ENCODE measurements at regions not wholly inside any gene's neighbourhood (a gene's known extent, or its start where the extent isn't known, plus 50 kb on each side); places are given as distances from the start of the nearest gene placed in this dataset.

- DNase-seq (ENCODE audit: low spot score) = no peak
Measured at GRCh38 chr9:515665-516064, 301.0 kb downstream of the DOCK8 start.

GRCh38 chr9:517993-518392 lies 303.3 kb downstream of the DOCK8 start:
- no peak for DNase-seq (ENCODE audit: low spot score)

DNA sequence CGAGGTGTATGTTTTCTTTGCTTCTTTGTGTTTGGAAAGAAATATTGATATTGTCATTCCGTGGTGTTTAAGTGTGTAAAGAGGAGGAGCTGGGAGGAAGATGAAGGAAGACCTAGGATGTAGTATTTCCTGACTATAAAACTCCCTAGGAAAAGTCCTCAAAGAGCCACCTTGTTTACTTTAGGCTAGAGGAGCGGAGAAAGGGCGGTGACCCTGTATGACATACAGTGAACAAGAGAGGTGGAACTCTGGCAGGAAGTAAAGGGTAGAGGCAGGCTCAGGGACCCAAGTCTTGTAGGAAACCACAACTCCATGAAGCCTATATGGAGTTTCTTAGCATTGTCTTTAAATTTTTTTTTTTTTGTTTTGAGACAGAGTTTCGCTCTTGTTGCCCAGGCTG lies 303.9 kb downstream of the DOCK8 start:
- DNase-seq (ENCODE audit: low spot score) = no peak

DNA sequence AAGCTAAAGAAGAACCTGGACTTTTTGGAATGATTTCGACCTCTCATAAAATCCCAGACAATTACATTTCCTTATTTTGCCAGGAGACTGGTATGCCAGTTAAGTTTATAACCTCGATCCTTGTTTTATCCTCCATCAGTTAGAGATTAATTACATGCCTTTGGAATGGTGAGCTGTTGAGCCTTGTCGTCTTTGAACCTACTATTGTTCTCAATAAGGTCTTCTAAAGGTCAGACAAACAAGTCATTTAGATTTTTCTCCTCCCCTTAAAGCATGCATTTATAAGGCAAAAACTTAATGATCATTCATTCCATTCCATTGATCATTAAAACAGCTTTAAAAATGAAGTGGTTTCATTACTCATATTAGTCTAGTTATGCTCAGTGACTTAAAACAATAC lies 304.9 kb downstream of the DOCK8 start:
- no peak for DNase-seq (ENCODE audit: low spot score)

DNA sequence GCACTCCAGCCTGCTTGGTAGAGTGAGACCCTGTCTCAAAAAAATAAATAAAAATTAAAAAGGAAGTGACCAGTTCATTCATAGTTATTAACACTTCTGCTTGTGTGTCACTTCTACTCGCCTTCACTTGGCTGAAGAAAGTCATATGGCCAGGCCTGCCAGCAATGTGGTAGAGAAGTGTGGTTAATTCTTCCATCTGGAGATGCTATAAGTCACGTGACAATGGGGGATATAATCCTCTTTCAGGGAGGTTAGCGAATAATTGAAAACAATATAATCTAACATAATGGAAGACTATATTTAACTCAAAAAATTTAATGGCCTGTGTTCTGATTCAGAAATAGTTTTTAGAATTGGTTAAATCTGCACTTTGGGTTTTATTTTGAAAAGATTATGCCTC lies 305.6 kb downstream of the DOCK8 start:
- DNase-seq (ENCODE audit: low spot score) = no peak

DNA sequence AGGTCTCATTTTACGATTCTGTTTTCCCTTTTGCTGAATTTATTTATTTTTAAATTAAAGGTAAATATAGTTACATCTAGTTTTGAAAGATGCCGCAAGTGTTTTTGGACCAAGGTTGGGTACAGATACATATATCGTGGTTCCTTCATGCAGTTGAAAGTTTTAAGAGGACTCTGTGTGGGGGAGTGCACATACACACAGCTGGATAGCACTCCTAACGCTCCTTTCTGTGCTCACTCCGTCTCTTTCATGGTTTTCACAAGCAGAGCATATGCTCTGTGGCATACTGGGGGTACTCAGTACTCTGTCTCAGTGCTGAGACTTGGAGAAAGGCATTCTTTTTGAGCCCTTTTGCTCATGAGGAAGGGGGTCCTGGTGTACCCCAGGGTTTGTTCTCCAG lies 307.5 kb downstream of the DOCK8 start:
- DNase-seq (ENCODE audit: low spot score) = no peak

DNA sequence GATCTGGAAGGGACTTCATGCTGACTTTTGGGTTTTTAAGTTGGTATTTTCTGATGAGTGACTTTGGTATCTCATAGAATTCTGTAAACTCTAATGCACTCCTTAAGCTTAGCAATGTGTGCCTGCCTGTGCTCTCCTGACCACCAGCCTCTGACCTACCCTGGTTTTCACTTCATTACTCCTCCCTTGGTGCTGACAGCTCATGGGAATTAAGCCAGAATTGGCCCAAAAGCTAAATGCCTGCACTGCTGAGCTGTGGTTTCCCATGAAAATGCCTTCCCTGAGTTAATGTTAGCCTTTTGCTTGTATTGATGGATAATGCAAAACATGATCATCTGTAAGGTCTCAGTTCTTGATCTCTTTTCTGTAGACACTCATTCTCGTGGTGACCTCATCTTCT lies 308.0 kb downstream of the DOCK8 start:
- no peak for DNase-seq (ENCODE audit: low spot score)

GRCh38 chr9:523444-523843 lies 308.8 kb downstream of the DOCK8 start:
- DNase-seq (ENCODE audit: low spot score) = no peak

DNA sequence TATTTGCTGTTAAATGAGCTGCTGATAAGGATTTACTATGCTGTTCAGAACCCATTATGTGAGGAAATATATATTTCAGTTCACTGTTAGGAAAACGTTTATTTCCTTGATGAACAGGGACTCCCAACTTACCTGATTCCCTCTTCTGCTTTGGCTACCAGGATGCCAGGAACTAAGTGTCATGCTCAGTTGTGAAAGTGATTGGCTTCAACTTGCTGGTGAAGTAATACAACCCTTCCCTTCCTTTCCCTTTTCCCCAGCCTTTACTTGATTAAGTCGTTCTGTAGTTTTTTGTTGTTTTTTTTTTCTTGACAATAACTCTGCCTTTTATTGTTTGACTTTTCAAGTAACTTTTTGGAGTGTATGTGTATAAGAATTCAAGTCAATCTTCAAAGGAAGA lies 309.3 kb downstream of the DOCK8 start:
- DNase-seq (ENCODE audit: low spot score) = no peak

- no peak for DNase-seq (ENCODE audit: low spot score)
Measured at GRCh38 chr9:526904-527591, 312.4 kb downstream of the DOCK8 start.

GRCh38 chr9:529731-530130 lies 311.8 kb upstream of the DMRT1 start:
- DNase-seq (ENCODE audit: low spot score) = no peak

DNA sequence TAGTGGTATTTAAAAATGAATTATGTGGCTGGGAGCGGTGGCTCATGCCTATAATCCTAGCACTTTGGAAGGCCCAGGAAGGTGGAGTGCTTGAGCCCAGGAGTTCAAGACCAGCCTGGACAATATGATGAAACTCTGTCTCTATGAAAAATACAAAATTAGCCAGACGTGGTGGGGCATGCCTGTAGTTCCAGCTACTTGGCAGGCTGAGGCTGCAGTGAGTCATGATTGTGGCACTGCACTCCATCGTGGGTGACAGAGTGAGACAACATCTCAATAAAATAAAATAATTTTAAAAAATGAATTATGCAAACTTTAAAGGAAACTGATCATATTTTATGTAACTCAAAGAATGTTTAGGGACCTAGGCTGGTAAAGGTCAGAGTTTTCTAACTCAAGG lies 310.8 kb upstream of the DMRT1 start:
- DNase-seq (ENCODE audit: low spot score) = no peak

GRCh38 chr9:532707-533106 lies 308.8 kb upstream of the DMRT1 start:
- DNase-seq (ENCODE audit: low spot score) = no peak

GRCh38 chr9:534886-535285 lies 306.6 kb upstream of the DMRT1 start:
- DNase-seq (ENCODE audit: low spot score) = no peak

DNA sequence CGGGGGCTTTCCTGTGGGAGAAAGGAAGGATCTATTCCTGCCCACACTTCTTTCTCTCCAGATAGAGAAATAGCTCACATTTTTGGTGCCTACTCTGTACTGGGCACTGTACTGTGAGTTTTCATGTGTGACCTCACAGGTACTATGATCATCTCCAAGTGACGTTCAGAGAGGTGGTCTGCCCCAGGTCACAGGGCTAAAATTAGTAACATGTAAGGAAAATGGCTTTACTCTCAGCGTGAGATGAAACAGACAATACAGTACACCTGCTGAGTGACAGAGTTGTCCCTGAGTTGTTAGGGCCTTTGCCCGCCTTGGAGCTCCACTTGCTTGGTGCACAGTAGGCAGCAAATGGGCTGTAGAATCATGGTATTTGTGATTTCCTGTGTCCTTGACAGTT lies 306.1 kb upstream of the DMRT1 start:
- no peak for DNase-seq (ENCODE audit: low spot score)

GRCh38 chr9:536597-537511 lies 304.6 kb upstream of the DMRT1 start:
- no peak for DNase-seq (ENCODE audit: low spot score)

DNA sequence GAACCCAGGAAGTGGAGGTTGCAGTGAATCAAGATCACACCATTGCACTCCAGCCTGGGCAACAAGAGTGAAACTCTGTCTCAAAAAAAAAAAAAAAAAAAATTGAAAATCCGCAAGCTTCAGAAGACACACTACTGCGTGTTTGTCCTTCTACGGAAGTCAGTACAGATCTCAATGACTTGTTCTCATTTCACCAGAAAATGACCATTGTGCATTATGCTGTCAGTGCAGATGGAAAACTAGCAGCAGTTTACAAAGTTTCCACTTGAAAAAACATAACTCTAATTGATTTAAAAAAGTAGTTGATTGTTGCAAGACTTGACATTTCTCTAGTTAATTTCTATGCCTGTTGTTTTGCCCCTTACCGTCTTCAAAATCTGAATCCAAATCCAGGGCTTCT lies 298.0 kb upstream of the DMRT1 start:
- no peak for DNase-seq (ENCODE audit: low spot score)

DNA sequence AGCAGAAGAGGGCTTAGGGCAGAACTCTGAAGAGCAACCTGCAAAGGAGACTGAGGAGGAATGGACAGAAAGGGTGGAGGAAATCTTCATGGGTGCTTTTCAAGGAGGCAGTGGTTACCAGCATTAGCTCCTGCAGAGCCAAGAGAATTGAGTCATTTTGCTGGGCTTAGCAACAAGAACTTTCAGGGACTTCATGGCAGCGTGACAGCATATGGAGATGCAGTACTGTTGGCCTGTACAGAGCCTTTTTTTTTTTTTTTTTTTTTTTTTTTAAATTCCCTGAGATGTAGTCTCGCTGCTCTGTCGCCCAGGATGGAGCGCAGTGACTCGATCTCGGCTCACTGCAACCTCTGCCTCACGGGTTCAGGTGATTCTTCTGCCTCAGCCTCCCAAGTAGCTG lies 296.0 kb upstream of the DMRT1 start:
- no peak for DNase-seq (ENCODE audit: low spot score)

DNA sequence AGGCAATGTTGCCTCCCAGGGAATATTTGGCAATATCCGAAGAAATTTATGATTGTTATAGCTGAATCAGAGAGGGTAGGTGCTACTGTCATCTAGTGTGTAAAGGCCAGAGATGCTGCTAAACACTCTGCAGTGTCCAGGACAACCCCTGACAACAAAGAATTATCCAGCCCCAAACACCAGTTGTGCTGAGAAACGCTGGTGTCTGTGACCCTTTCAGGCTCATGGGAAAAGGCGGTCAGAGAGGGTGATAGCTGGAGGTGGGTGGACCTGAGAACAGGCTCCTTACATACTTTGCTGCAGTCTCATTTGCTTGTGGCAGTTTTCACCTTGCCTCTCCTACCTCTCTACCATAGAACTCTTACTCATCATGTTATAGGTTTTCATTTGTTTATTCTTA lies 295.3 kb upstream of the DMRT1 start:
- DNase-seq (ENCODE audit: low spot score) = no peak

DNA sequence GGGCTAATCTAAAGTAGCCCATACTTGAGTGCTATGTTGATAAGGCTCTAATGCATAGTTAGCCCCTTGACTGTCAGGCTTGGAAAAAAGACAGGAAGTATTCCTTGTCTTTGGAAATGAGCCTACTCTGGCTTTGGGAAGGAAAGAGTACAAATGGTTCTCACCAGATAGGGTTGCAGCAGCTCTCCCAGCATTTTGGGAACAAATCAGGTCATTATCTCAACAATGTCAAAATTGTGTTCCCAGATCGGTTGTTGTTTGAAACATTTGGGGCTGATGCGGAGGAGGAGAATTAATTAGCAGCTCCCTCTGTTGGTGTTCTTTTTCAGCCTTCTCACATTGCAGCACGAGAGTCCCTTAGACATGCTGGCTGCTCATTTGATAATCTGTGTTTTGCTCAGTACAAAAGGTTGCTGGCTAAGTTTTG lies 294.7 kb upstream of the DMRT1 start:
- no peak for DNase-seq (ENCODE audit: low spot score)

GRCh38 chr9:547314-547713 lies 294.2 kb upstream of the DMRT1 start:
- DNase-seq (ENCODE audit: low spot score) = no peak

- no peak for DNase-seq (ENCODE audit: low spot score)
Measured at GRCh38 chr9:549455-549997, 292.0 kb upstream of the DMRT1 start.

GRCh38 chr9:550333-550732 lies 291.2 kb upstream of the DMRT1 start:
- no peak for DNase-seq (ENCODE audit: low spot score)

All from ecto neural progenitor cell (in vitro differentiated cells).